Epithelial cell of proximal tubule (primary cell): ENCODE measurements at regions not wholly inside any gene's neighbourhood (a gene's known extent, or its start where the extent isn't known, plus 50 kb on each side); places are given as distances from the start of the nearest gene placed in this dataset.

ENCODE experiments used
- DNase-seq: peaks from one replicate; pipeline ENCODE4 v3.0.0-alpha.2; 2011; ENCODE audit warnings: low read depth
- H3K4me3 ChIP-seq: 2 replicates; pipeline ENCODE4 v1.5.1; 2011; ENCODE audit warnings: low read depth, mild to moderate bottlenecking, low read length
- CTCF ChIP-seq: conservative IDR thresholded peaks from 2 replicates; pipeline ENCODE4 v1.5.1; 2012; ENCODE audit warnings: low read depth, mild to moderate bottlenecking, low read length

GRCh38 chr5:153340738-153341137 lies 149.7 kb upstream of the GRIA1 start:
- no peak for DNase-seq
- TF ChIP-seq CTCF: no peak
- H3K4me3 ChIP-seq: no peak overlapping the region

- no peak overlapping the region for H3K4me3 ChIP-seq
- no peak for DNase-seq
- no peak for TF ChIP-seq CTCF
Measured at GRCh38 chr5:153342487-153342886, 148.0 kb upstream of the GRIA1 start.

- no peak for TF ChIP-seq CTCF
Measured at GRCh38 chr5:153347611-153348010, 142.9 kb upstream of the GRIA1 start.

GRCh38 chr5:153350175-153350883 lies 140.1 kb upstream of the GRIA1 start:
- TF ChIP-seq CTCF: no peak
- DNase-seq: no peak
- no peak overlapping the region for H3K4me3 ChIP-seq

More at GRCh38 chr5:153347611-153348010, 142.9 kb upstream of the GRIA1 start:
- no peak overlapping the region for H3K4me3 ChIP-seq
- no peak for DNase-seq

GRCh38 chr5:153352685-153353219 lies 137.7 kb upstream of the GRIA1 start:
- no peak for DNase-seq
- H3K4me3 ChIP-seq: peak overlapping the region; percentile 19
- no peak for TF ChIP-seq CTCF

GRCh38 chr5:153357493-153358112 lies 132.9 kb upstream of the GRIA1 start:
- no peak for DNase-seq
- H3K4me3 ChIP-seq: no peak overlapping the region
- no peak for TF ChIP-seq CTCF
